Smooth muscle cell (in vitro differentiated cells): ENCODE measurements at regions not wholly inside any gene's neighbourhood (a gene's known extent, or its start where the extent isn't known, plus 50 kb on each side); places are given as distances from the start of the nearest gene placed in this dataset.

ENCODE experiments used
- DNase-seq: peaks from one replicate; lab custom pipeline; 2025; ENCODE audit not compliant: unreplicated experiment; lab: John Stamatoyannopoulos, UW
- H2AFZ ChIP-seq: fragments of 200-600 bp; sonication (generic); 2 replicates; pipeline ENCODE4 v1.6.0; 2016; ENCODE audit warnings: antibody characterized with exemption, low read depth, mild to moderate bottlenecking
- H3F3A ChIP-seq: fragments of 200-600 bp; sonication (generic); 2 replicates; pipeline ENCODE4 v1.6.0; 2017; ENCODE audit warnings: antibody characterized with exemption, low read depth
- H3K27ac ChIP-seq: fragments of 200-600 bp; sonication (generic); 2 replicates; pipeline ENCODE4 v1.5.1; 2016; ENCODE audit warnings: low read depth, mild to moderate bottlenecking
- H3K27me3 ChIP-seq: fragments of 200-600 bp; sonication (generic); 2 replicates; pipeline ENCODE4 v1.6.1; 2016; ENCODE audit warnings: low read depth, mild to moderate bottlenecking
- H3K36me3 ChIP-seq: fragments of 200-600 bp; sonication (generic); 2 replicates; pipeline ENCODE4 v1.5.1; 2016; ENCODE audit warnings: low read depth
- H3K4me1 ChIP-seq: fragments of 200-600 bp; sonication (generic); 2 replicates; pipeline ENCODE4 v1.5.1; 2016; ENCODE audit warnings: low read depth
- H3K4me2 ChIP-seq: fragments of 200-600 bp; sonication (generic); 2 replicates; pipeline ENCODE4 v1.6.0; 2016; ENCODE audit warnings: mild to moderate bottlenecking
- H3K4me3 ChIP-seq: fragments of 200-600 bp; sonication (generic); 2 replicates; pipeline ENCODE4 v1.5.1; 2016; ENCODE audit warnings: mild to moderate bottlenecking
- H3K79me2 ChIP-seq: fragments of 200-600 bp; sonication (generic); 2 replicates; pipeline ENCODE4 v1.6.0; 2016; ENCODE audit warnings: low read depth, mild to moderate bottlenecking
- H3K9ac ChIP-seq: fragments of 200-600 bp; sonication (generic); 2 replicates; pipeline ENCODE4 v1.6.0; 2016; ENCODE audit warnings: low read depth
- H3K9me3 ChIP-seq: fragments of 200-600 bp; sonication (generic); replicated peaks from 2 replicates; pipeline ENCODE4 v1.5.1; 2016; ENCODE audit warnings: low read depth
- H4K20me1 ChIP-seq: fragments of 200-600 bp; sonication (generic); 2 replicates; pipeline ENCODE4 v1.6.0; 2016; ENCODE audit warnings: low read depth
- WGBS: methylation state at CpG from one replicate; pipeline ENCODE4 v1.1.7; 2016; ENCODE audit warnings: low lambda C conversion rate; 5-methylcytosine and 5-hydroxymethylcytosine counted together
- TF ChIP-seq, protein P1 (sequence below): fragments of 200-600 bp; sonication (generic); IDR thresholded peaks from 2 replicates; pipeline ENCODE4 v1.5.1; 2017; ENCODE audit warnings: borderline replicate concordance, mild to moderate bottlenecking, antibody characterized with exemption; ENCODE audit not compliant: insufficient read depth, poor library complexity, severe bottlenecking

DNA sequence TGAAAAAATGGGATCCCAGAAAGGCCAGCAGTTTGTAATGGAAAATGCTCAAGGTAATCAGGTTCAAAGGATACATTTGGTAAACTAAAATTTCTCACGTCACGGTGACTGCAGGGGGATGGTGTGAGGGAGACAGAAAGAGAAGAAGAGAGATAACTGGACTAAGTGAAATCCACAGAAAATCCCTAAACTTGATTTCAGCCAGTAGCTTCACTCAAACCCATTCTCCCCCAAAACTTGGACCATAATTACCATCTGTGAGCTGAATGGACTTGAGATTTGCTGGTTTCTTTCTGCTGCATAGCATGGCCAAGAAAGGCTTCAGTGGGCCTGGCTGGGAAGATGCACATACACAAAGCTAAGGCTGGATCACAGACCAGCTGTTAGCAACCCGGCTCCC is 155.4 kb upstream of the LMO4 start:
- WGBS, result 78% methylated on average over 3 of the region's 3 CpGs
- no peaks in the 10 kb centered on the region for H4K20me1 ChIP-seq
- no peak overlapping the region for H2AFZ ChIP-seq
- no peak overlapping the region for H3K9ac ChIP-seq
- TF ChIP-seq, protein P1, sequence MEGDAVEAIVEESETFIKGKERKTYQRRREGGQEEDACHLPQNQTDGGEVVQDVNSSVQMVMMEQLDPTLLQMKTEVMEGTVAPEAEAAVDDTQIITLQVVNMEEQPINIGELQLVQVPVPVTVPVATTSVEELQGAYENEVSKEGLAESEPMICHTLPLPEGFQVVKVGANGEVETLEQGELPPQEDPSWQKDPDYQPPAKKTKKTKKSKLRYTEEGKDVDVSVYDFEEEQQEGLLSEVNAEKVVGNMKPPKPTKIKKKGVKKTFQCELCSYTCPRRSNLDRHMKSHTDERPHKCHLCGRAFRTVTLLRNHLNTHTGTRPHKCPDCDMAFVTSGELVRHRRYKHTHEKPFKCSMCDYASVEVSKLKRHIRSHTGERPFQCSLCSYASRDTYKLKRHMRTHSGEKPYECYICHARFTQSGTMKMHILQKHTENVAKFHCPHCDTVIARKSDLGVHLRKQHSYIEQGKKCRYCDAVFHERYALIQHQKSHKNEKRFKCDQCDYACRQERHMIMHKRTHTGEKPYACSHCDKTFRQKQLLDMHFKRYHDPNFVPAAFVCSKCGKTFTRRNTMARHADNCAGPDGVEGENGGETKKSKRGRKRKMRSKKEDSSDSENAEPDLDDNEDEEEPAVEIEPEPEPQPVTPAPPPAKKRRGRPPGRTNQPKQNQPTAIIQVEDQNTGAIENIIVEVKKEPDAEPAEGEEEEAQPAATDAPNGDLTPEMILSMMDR, result no peak
- no peak overlapping the region for H3K27ac ChIP-seq
- no peak overlapping the region for H3K4me3 ChIP-seq
- DNase-seq, result no peak
- H3F3A ChIP-seq, result no peaks in the 10 kb centered on the region
- no peaks in the 10 kb centered on the region for H3K9me3 ChIP-seq
- H3K4me1 ChIP-seq, result peaks cover 8% of the 10 kb centered on the region
- H3K79me2 ChIP-seq, result no peaks in the 10 kb centered on the region
- no peaks in the 10 kb centered on the region for H3K36me3 ChIP-seq
- no peak overlapping the region for H3K4me2 ChIP-seq
- no peaks in the 10 kb centered on the region for H3K27me3 ChIP-seq

DNA sequence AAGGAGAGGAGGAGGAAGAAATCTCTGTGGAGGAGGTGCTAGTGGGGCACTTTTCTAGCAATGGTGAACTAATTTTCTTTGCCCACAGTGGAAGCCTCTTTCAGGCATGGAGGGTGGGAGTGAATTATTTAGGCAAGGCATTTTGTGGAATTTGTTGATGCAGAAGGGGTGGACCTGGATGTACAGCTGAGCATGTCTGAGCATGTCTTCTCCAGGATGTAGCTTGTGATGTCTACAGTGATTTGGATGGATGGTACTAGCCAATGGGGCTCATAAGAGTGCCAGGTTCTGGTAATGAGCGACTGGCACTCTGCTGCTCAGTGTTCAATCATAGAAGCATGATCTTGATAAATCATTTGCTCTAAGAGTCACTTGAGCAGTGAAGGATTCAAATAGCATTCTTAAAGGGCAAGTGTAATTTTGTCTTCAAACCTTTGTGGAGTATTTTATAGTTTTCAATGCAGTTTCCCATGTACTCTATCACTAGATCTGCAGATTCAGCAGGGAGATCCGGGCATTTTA is 153.9 kb upstream of the LMO4 start:
- Histone ChIP-seq H3F3A (no peaks in the 10 kb centered on the region), H3K36me3 (no peaks in the 10 kb centered on the region), H3K9ac (no peak overlapping the region), H4K20me1 (no peaks in the 10 kb centered on the region), H3K4me3 (no peak overlapping the region), H3K4me1 (peaks cover 4% of the 10 kb centered on the region), H2AFZ (no peak overlapping the region), H3K27ac (no peak overlapping the region), H3K4me2 (no peak overlapping the region), H3K9me3 (no peaks in the 10 kb centered on the region), H3K79me2 (no peaks in the 10 kb centered on the region), H3K27me3 (no peaks in the 10 kb centered on the region)
- TF ChIP-seq, protein P1, result no peak
- WGBS, result 94% methylated on average over 2 of the region's 2 CpGs
- no peak for DNase-seq

DNA sequence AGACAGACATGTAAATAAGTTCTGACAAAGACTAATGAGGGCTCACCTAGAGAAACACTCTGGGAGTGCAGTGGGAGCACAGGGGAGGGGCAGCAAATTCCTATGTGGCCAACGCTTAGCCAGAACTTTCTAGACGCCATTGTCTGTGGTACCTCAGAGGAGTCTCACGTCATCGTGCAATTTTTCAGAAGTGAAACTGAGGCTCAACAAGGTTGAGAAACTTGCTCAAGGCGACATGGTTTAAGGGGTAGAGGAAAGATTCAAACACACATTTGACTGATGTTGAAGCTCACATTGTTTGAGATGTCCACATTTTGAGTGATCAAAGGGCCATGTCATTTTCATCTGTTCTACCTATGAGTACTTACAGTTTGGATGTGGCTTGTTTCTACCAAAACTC is 152.6 kb upstream of the LMO4 start:
- DNase-seq, result no peak

DNA sequence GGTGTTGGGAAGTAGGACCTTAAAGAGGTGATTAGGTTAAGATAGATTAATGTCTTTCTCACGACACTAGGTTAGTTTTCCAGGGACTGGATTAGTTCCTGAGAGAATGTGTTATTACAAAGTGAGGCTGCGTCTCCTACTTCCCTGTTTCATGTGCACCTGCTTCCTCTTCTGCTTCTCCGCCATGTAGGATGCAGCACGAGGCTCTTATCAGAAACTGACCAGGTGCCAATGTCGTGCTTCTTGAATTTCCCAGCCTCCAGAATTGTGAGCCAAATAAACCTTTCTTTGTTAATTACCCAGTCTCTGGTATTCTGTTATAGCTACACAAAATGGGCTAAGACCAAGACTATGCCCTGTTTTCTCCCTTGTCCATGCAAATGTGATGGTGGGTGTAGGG is 152.2 kb upstream of the LMO4 start:
- H3K9me3 ChIP-seq, result no peaks in the 10 kb centered on the region
- no peaks in the 10 kb centered on the region for H3F3A ChIP-seq
- H3K79me2 ChIP-seq, result no peaks in the 10 kb centered on the region
- no peaks in the 10 kb centered on the region for H3K27me3 ChIP-seq
- H3K27ac ChIP-seq, result no peak overlapping the region
- DNase-seq, result no peak
- H2AFZ ChIP-seq, result no peak overlapping the region
- 95% methylated on average over 5 of the region's 5 CpGs for WGBS
- no peaks in the 10 kb centered on the region for H3K36me3 ChIP-seq
- no peak overlapping the region for H3K4me2 ChIP-seq
- no peaks in the 10 kb centered on the region for H4K20me1 ChIP-seq
- TF ChIP-seq, protein P1, result no peak
- no peak overlapping the region for H3K9ac ChIP-seq
- no peak overlapping the region for H3K4me3 ChIP-seq
- no peaks in the 10 kb centered on the region for H3K4me1 ChIP-seq

More for the DNA sequence above, 152.6 kb upstream of the LMO4 start:
- no peak overlapping the region for H3K4me2 ChIP-seq
- H2AFZ ChIP-seq, result no peak overlapping the region
- H3K27me3 ChIP-seq, result no peaks in the 10 kb centered on the region
- H3F3A ChIP-seq, result no peaks in the 10 kb centered on the region
- no peak overlapping the region for H3K9ac ChIP-seq
- H4K20me1 ChIP-seq, result no peaks in the 10 kb centered on the region
- H3K4me1 ChIP-seq, result peaks cover 2% of the 10 kb centered on the region
- no peak overlapping the region for H3K27ac ChIP-seq
- H3K36me3 ChIP-seq, result no peaks in the 10 kb centered on the region
- TF ChIP-seq, protein P1, result no peak
- H3K79me2 ChIP-seq, result no peaks in the 10 kb centered on the region
- no peaks in the 10 kb centered on the region for H3K9me3 ChIP-seq
- no peak overlapping the region for H3K4me3 ChIP-seq
- WGBS, result 84% methylated on average over 5 of the region's 5 CpGs
